B cell (primary cell): ENCODE measurements at regions not wholly inside any gene's neighbourhood (a gene's known extent, or its start where the extent isn't known, plus 50 kb on each side); places are given as distances from the start of the nearest gene placed in this dataset.

Experiments
- ATAC-seq: fragments of 200-7000 bp; cut with Tn5 transposase; one replicate; pipeline ENCODE4 v1.10.0; 2021; ENCODE audit warnings: low read depth, mild to moderate bottlenecking, moderate number of reproducible peaks, moderate library complexity
- CTCF ChIA-PET: fragments of 350-600 bp; sonication (Branson Sonifier 250); formaldehyde crosslinking; loops from one replicate; lab custom pipeline; 2021; ENCODE audit warnings: antibody characterized with exemption, inconsistent platforms; lab: Charles Lee
- POLR2A ChIA-PET: fragments of 350-600 bp; sonication (Branson Sonifier 250); formaldehyde crosslinking; loops from one replicate; lab custom pipeline; 2021; ENCODE audit warnings: antibody characterized with exemption; lab: Charles Lee
- DNase-seq: peaks from one replicate; pipeline ENCODE4 v3.0.0; 2013
- H2AFZ ChIP-seq: 2 replicates; pipeline ENCODE4 v1.6.1; 2012; ENCODE audit warnings: mild to moderate bottlenecking, low read depth, low read length; ENCODE audit not compliant: insufficient read depth, poor library complexity, severe bottlenecking
- H3K27ac ChIP-seq, 2 donors: 1 replicate in 1 of 2; 2 replicates in 1 of 2; pipeline ENCODE4 v1.5.1; 2012 to 2013; ENCODE audit warnings: low read length in 2 of 2, mild to moderate bottlenecking in 2 of 2, moderate library complexity in 1 of 2
- H3K27me3 ChIP-seq, 4 experiments: fragments of 200-600 bp in 1 of 4; sonication (generic) in 1 of 4; replicated peaks in 1 of 4; 1 replicate in 2 of 4; 2 replicates in 2 of 4; pipeline versions ENCODE4 v1.6.1 to v1.7.0; 2013 to 2016; ENCODE audit warnings: low read length in 3 of 4, mild to moderate bottlenecking in 2 of 4, mixed read lengths in 1 of 4, moderate library complexity in 1 of 4; ENCODE audit not compliant: insufficient read depth in 4 of 4, control insufficient read depth in 3 of 4; ENCODE audit errors: control extremely low read depth in 1 of 4
- H3K36me3 ChIP-seq, 2 experiments: replicated peaks in 1 of 2; 1 replicate in 1 of 2; 2 replicates in 1 of 2; pipeline versions ENCODE4 v1.6.1 to v1.7.1; 2013; ENCODE audit warnings: low read length in 1 of 2; ENCODE audit not compliant: insufficient read depth in 2 of 2, control insufficient read depth in 1 of 2; ENCODE audit errors: control extremely low read depth in 1 of 2, extremely low read depth in 1 of 2
- H3K4me1 ChIP-seq, 2 donors: fragments of 200-600 bp in 1 of 2; sonication (generic) in 1 of 2; 1 replicate in 1 of 2; 2 replicates in 1 of 2; pipeline versions ENCODE4 v1.5.1 to v1.6.1; 2013 to 2017; ENCODE audit warnings: low read length in 2 of 2; ENCODE audit not compliant: control insufficient read depth in 2 of 2, insufficient read depth in 2 of 2
- H3K4me2 ChIP-seq: replicated peaks from 2 replicates; pipeline ENCODE3; 2012; ENCODE audit warnings: mild to moderate bottlenecking, low read depth, low read length; ENCODE audit not compliant: poor library complexity, severe bottlenecking
- H3K4me3 ChIP-seq, 5 experiments: fragments of 200-600 bp in 1 of 5; sonication (generic) in 1 of 5; 1 replicate in 3 of 5; 2 replicates in 2 of 5; pipeline versions ENCODE4 v1.5.1 to v1.7.0; 2011 to 2016; ENCODE audit warnings: low read length in 4 of 5, mild to moderate bottlenecking in 4 of 5, low read depth in 2 of 5, control low read depth in 1 of 5, moderate library complexity in 1 of 5; ENCODE audit not compliant: insufficient read depth in 1 of 5; ENCODE audit errors: control extremely low read depth in 1 of 5, extremely low read depth in 1 of 5
- H3K79me2 ChIP-seq: fragments of 200-600 bp; sonication (generic); one replicate; pipeline ENCODE4 v1.6.0; 2016; ENCODE audit warnings: low read length; ENCODE audit not compliant: control insufficient read depth, insufficient read depth
- H3K9ac ChIP-seq: fragments of 200-600 bp; sonication (generic); 2 replicates; pipeline ENCODE4 v1.6.1; 2017; ENCODE audit warnings: mild to moderate bottlenecking, low read length, moderate library complexity
- H3K9me3 ChIP-seq, 3 donors: one replicate each; pipeline versions ENCODE4 v1.6.1 to v1.7.1; 2013; ENCODE audit warnings: low read length in 2 of 3; ENCODE audit not compliant: control insufficient read depth in 2 of 3, insufficient read depth in 1 of 3; ENCODE audit errors: control extremely low read depth in 1 of 3
- H4K20me1 ChIP-seq: 2 replicates; pipeline ENCODE4 v1.6.0; 2012; ENCODE audit warnings: mild to moderate bottlenecking, low read length; ENCODE audit not compliant: insufficient read depth, control insufficient read depth, poor library complexity, severe bottlenecking
- H3K27ac Mint-ChIP-seq: one replicate; pipeline ENCODE4 v1.8.0; 2021; ENCODE audit warnings: mixed read lengths
- H3K27me3 Mint-ChIP-seq: one replicate; pipeline ENCODE4 v1.8.0; 2021; ENCODE audit warnings: mixed read lengths
- H3K4me1 Mint-ChIP-seq: one replicate; pipeline ENCODE4 v1.8.0; 2021; ENCODE audit warnings: mixed read lengths
- H3K4me3 Mint-ChIP-seq: one replicate; pipeline ENCODE4 v1.8.0; 2021; ENCODE audit warnings: mixed read lengths
- H3K9me3 Mint-ChIP-seq: one replicate; pipeline ENCODE4 v1.8.0; 2022; ENCODE audit warnings: mixed read lengths; ENCODE audit not compliant: insufficient read depth
- CTCF ChIP-seq: fragments of 200-600 bp; IDR thresholded peaks from one replicate; pipeline ENCODE4 v1.8.0; 2022; ENCODE audit warnings: antibody characterized with exemption, mild to moderate bottlenecking
- EZH2 ChIP-seq: IDR thresholded peaks from 2 replicates; pipeline ENCODE4 v1.6.1; 2012; ENCODE audit warnings: borderline replicate concordance, low read depth, mild to moderate bottlenecking, moderate library complexity, low read length; ENCODE audit not compliant: insufficient read depth, poor library complexity, severe bottlenecking
- WGBS: methylation state at CpG from one replicate; pipeline ENCODE4 v1.1.5; 2013; ENCODE audit warnings: missing lambda C conversion rate; ENCODE audit not compliant: insufficient coverage; 5-methylcytosine and 5-hydroxymethylcytosine counted together
- intact Hi-C: fragments of 100-400 bp; cut with micrococcal nuclease; formaldehyde crosslinking; loops from one replicate; pipeline ENCODE4 v1.10.0; 2022

- CTCF ChIA-PET: no interaction called here
Observed at GRCh38 chr11:36848660-36849059, 250.6 kb upstream of the RAG2 start.

GRCh38 chr11:36840378-36840777 is 242.3 kb upstream of the RAG2 start:
- Mint-ChIP-seq H3K4me3 (no peak overlapping the region), H3K4me1 (no peaks in the 10 kb centered on the region), H3K9me3 (no peaks in the 10 kb centered on the region), H3K27me3 (peaks cover 3% of the 10 kb centered on the region), H3K27ac (no peak overlapping the region)
- no peak overlapping the region for H3K4me3 ChIP-seq
- H3K9ac ChIP-seq: no peak overlapping the region
- no peaks in the 10 kb centered on the region for H4K20me1 ChIP-seq
- H3K9me3 ChIP-seq: peaks cover 0 to 8% (median 0%) of the 10 kb centered on the region in 3 donors
- ChIA-PET POLR2A (no interaction called here), CTCF (no interaction called here)
- TF ChIP-seq EZH2 (no peak), CTCF (no peak)
- H3K4me1 ChIP-seq: no peaks in the 10 kb centered on the region
- H3K79me2 ChIP-seq: no peaks in the 10 kb centered on the region
- WGBS: 87% methylated on average over 2 of the region's 2 CpGs
- no peak overlapping the region for H2AFZ ChIP-seq
- H3K27me3 ChIP-seq: no peaks in the 10 kb centered on the region
- no peak overlapping the region for H3K27ac ChIP-seq
- intact Hi-C loops: no loop called here
- ATAC-seq (no peak), DNase-seq (no peak)
- H3K36me3 ChIP-seq: no peaks in the 10 kb centered on the region
- H3K4me2 ChIP-seq: no peak overlapping the region

More at GRCh38 chr11:36848660-36849059, 250.6 kb upstream of the RAG2 start:
- H3K27ac Mint-ChIP-seq: no peak overlapping the region
- no peaks in the 10 kb centered on the region for H3K4me1 Mint-ChIP-seq
- H3K27me3 Mint-ChIP-seq: peaks cover 3% of the 10 kb centered on the region
- Histone ChIP-seq H3K27me3 (no peaks in the 10 kb centered on the region), H3K4me2 (no peak overlapping the region), H3K36me3 (no peaks in the 10 kb centered on the region), H3K9ac (no peak overlapping the region), H3K4me1 (no peaks in the 10 kb centered on the region), H3K4me3 (no peak overlapping the region), H3K9me3 (no peaks in the 10 kb centered on the region), H2AFZ (no peak overlapping the region), H3K79me2 (no peaks in the 10 kb centered on the region), H4K20me1 (no peaks in the 10 kb centered on the region), H3K27ac (no peak overlapping the region)
- intact Hi-C loops: no loop called here
- 69% methylated on average over 2 of the region's 2 CpGs for WGBS
- H3K9me3 Mint-ChIP-seq: no peaks in the 10 kb centered on the region
- no peak for DNase-seq
- no peak for ATAC-seq
- TF ChIP-seq EZH2: no peak
- no peak for TF ChIP-seq CTCF
- POLR2A ChIA-PET: no interaction called here
- H3K4me3 Mint-ChIP-seq: no peak overlapping the region
